ENCODE measurements at regions not wholly inside any gene's neighbourhood (a gene's known extent, or its start where the extent isn't known, plus 50 kb on each side); places are given as distances from the start of the nearest gene placed in this dataset.

- Histone ChIP-seq H3K4me1 (replicated peaks in 1 of 2) (no peaks in the 10 kb centered on the region), H3K27ac (no peak overlapping the region), H3K9me3 (replicated peaks in 1 of 3) (no peaks in the 10 kb centered on the region), H3K36me3 (replicated peaks in 1 of 2) (no peaks in the 10 kb centered on the region), H3K4me3 (no peak overlapping the region), H3K27me3 (no peaks in the 10 kb centered on the region)
- no peak for DNase-seq
- no peak for TF ChIP-seq CTCF (IDR thresholded peaks at IDR 0.05)
- TF ChIP-seq POLR2A (IDR thresholded peaks at IDR 0.05): no peak
- intact Hi-C loops (cut with DNase I): no loop called here
Observed at GRCh38 chr1:90206260-90206659, 211.3 kb downstream of the ZNF326 start.

GRCh38 chr1:90204780-90205179 lies 209.9 kb downstream of the ZNF326 start:
- DNase-seq: no peak

GRCh38 chr1:90204023-90204590 lies 209.2 kb downstream of the ZNF326 start:
- peaks cover 4% of the 10 kb centered on the region for H3K27me3 ChIP-seq
- no peak overlapping the region for H3K27ac ChIP-seq
- TF ChIP-seq POLR2A (IDR thresholded peaks at IDR 0.05) (no peak), CTCF (IDR thresholded peaks at IDR 0.05) (no peak)
- H3K9me3 ChIP-seq (replicated peaks in 1 of 3): no peaks in the 10 kb centered on the region
- no peaks in the 10 kb centered on the region for H3K36me3 ChIP-seq (replicated peaks in 1 of 2)
- H3K4me1 ChIP-seq (replicated peaks in 1 of 2): no peaks in the 10 kb centered on the region
- H3K4me3 ChIP-seq: no peak overlapping the region
- intact Hi-C loops (cut with DNase I): no loop called here
- 38 to 55% (median 40%) methylated on average over 2 of the region's 2 CpGs for WGBS, 4 donors
- DNase-seq: no peak

More at GRCh38 chr1:90204780-90205179, 209.9 kb downstream of the ZNF326 start:
- intact Hi-C loops (cut with DNase I): no loop called here
- Histone ChIP-seq H3K4me1 (replicated peaks in 1 of 2) (no peaks in the 10 kb centered on the region), H3K4me3 (no peak overlapping the region), H3K36me3 (replicated peaks in 1 of 2) (no peaks in the 10 kb centered on the region), H3K27ac (no peak overlapping the region), H3K9me3 (replicated peaks in 1 of 3) (no peaks in the 10 kb centered on the region), H3K27me3 (no peaks in the 10 kb centered on the region)
- TF ChIP-seq CTCF (IDR thresholded peaks at IDR 0.05): no peak
- TF ChIP-seq POLR2A (IDR thresholded peaks at IDR 0.05): no peak
- 73 to 80% (median 75%) methylated on average over 2 of the region's 2 CpGs for WGBS, 4 donors

GRCh38 chr1:90201467-90202358 lies 206.8 kb downstream of the ZNF326 start:
- H3K36me3 ChIP-seq (replicated peaks in 1 of 2): no peaks in the 10 kb centered on the region
- TF ChIP-seq CTCF (IDR thresholded peaks at IDR 0.05) (no peak), POLR2A (IDR thresholded peaks at IDR 0.05) (no peak)
- H3K4me3 ChIP-seq: no peak overlapping the region
- H3K27me3 ChIP-seq: peaks cover 4% of the 10 kb centered on the region
- no peak for DNase-seq
- H3K27ac ChIP-seq: no peak overlapping the region
- no peaks in the 10 kb centered on the region for H3K4me1 ChIP-seq (replicated peaks in 1 of 2)
- intact Hi-C loops (cut with DNase I): no loop called here
- WGBS, 4 donors: 69 to 78% (median 76%) methylated on average over 6 of the region's 6 CpGs
- no peaks in the 10 kb centered on the region for H3K9me3 ChIP-seq (replicated peaks in 1 of 3)

All from adrenal gland (tissue), 9 donors.